GM21786 (cell line): ENCODE measurements at regions not wholly inside any gene's neighbourhood (a gene's known extent, or its start where the extent isn't known, plus 50 kb on each side); places are given as distances from the start of the nearest gene placed in this dataset.

Experiments
- ATAC-seq: cut with Tn5 transposase; IDR thresholded peaks from one replicate; pipeline ENCODE4 v1.9.1; 2021; ENCODE audit not compliant: unreplicated experiment

DNA sequence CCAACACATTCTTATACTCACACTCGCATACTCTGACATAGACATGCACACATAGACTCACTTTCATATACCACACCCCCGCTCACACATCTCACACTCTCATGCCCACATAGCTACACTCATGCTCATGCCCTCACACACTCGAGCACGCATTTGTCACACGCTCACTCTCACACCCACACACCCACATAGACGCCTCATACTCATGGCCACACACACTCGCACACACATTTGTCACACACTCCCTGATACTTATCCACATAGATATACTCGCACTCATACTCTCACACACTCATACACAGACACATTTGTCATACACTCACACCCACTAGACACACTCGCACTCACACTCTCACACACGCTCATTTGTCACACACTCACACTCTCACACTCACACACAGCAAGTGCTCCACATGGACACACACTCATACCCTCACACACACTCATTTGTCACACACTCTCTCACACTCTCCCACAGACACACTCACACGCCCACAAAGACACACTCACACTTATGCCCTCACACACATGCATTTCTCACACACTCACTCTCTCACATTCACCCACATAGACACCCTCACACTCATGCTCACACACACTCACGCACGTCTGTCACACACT lies 50.9 kb downstream of the TNP1 start:
- ATAC-seq: no peak

GRCh38 chr2:216807857-216808272 lies 52.0 kb downstream of the TNP1 start:
- ATAC-seq: no peak

- ATAC-seq: no peak
Observed at GRCh38 chr2:216804357-216805350, 55.2 kb downstream of the TNP1 start.

GRCh38 chr2:216803791-216804190 lies 56.1 kb downstream of the TNP1 start:
- no peak for ATAC-seq

DNA sequence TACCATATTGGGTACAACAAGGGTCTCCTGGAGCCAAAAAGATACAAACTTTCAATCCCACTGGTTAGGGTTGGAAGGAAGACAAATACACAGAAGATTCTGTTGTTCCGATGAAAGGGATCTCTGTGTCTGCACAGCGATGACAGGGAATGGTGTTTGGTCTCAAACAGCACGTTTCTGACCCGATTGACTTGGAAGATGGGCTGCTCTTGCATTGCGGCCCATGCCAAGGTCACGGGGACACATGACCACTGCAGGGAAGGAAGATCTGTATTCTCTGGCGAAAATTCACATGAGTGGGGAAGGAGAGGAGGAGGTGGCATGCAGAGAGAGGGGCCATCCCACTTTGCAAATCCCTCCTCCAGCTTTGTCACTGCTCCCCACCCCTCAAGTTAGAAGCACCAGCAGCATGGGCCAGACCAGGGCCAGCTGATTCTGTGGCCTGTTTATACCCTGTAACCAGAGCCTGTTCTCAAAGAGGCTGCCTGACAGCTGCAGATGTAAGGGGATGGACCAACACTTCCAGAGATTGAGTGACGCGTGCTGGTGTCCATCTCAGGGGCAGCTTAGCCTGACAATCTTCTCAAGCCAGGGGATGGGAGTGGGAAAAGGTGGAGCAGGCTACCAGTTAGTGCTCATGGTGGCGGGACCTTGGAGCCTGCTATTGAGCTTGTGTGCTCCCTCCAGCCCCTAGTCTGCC lies 57.2 kb downstream of the TNP1 start:
- ATAC-seq: no peak

- ATAC-seq: no peak
Observed at GRCh38 chr2:216800836-216801235, 59.0 kb downstream of the TNP1 start.

GRCh38 chr2:216799873-216800431 lies 59.9 kb downstream of the TNP1 start:
- ATAC-seq: no peak

DNA sequence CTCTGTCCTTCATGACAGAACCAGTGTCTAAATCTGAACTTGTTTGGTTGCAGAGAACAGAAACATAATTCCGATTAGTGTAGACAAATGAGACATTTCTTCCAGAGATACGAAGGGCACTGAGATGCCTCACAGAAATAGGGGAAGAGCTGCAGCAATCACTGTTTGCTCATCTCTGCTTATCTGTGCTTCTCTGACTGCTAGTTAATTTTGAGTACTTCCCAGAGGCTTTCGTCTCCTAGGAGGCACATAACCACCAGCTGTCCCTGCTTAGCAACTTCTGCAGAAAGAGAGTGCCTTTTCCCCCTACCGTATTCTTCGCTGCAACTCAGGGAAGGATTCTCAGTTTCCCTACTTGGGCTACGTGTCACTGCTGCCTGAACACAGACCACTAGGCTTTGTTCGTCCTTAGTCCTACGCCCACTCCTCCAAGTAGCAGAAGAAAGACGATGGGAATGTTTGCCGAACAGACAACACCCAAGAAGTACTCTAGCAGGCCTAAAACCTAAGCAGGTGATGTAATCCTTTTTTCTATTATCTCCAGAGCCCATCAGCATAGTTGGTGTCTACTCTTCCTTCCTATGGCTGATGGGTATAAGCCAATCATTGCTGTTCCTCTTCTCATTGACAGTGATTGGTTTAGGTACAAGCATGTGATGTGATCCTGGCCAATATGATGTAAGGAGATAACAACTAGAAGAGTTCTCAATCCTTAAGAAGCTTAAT lies 63.6 kb downstream of the TNP1 start:
- ATAC-seq: no peak

- ATAC-seq: no peak
Observed at GRCh38 chr2:216793386-216793785, 66.5 kb downstream of the TNP1 start.

GRCh38 chr2:216792222-216793021 lies 67.4 kb downstream of the TNP1 start:
- ATAC-seq: no peak

GRCh38 chr2:216791303-216791702 lies 68.6 kb downstream of the TNP1 start:
- no peak for ATAC-seq

GRCh38 chr2:216789081-216789480 lies 70.8 kb downstream of the TNP1 start:
- ATAC-seq: no peak

GRCh38 chr2:216787851-216788540 lies 71.9 kb downstream of the TNP1 start:
- no peak for ATAC-seq

GRCh38 chr2:216786676-216787075 lies 73.2 kb downstream of the TNP1 start:
- no peak for ATAC-seq

DNA sequence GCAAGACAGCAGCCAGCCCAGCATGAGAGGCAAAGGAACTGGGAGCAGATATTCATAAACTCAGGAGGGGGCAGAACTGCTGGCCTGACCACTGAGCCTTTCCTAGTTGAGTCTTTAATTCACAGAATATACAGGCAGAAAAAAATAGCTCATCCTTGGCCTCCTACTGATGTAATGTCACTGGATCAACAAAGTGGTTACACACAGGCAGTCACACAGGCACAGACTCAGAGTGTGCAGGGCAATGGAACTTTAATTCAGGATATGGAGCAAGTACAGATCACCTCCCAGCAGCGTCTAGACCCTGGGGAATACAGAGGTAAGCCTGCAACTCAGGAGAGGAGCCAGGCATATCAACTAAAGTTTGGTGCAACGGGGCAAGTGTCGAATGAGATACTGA lies 75.4 kb downstream of the TNP1 start:
- no peak for ATAC-seq

DNA sequence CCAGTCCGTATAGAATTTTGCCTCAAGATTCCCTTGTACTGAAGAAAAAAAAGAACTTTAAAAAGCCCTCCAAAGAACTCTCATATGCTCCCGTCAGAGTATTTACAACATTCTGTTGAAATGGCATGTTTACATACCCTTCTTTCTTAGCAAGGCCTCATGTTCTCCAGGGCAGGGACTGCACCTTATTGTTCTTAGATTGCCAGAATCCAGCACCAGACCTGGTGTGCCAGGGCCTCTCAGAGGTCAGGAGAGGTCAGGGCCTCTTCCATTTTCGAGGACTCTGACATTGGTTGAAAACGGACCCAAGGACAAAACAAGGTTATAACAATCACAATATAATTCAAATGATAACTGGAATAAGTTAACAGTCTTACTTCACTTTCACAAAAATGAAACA lies 78.2 kb downstream of the TNP1 start:
- ATAC-seq: no peak

GRCh38 chr2:216780843-216781242 lies 79.0 kb downstream of the TNP1 start:
- ATAC-seq: no peak

GRCh38 chr2:216777637-216778273 lies 82.1 kb downstream of the TNP1 start:
- ATAC-seq: peak; percentile 97
